ENCODE measurements at regions not wholly inside any gene's neighbourhood (a gene's known extent, or its start where the extent isn't known, plus 50 kb on each side); places are given as distances from the start of the nearest gene placed in this dataset.

GRCh38 chr5:116666901-116667300 lies 92.3 kb upstream of the SEMA6A start:
- Mint-ChIP-seq H3K4me3 (ENCODE audit: low read depth, unreplicated experiment) (no peak overlapping the region), H3K27ac (ENCODE audit: unreplicated experiment) (no peak overlapping the region), H3K9me3 (ENCODE audit: low read depth, unreplicated experiment) (peaks cover 2% of the 10 kb centered on the region), H3K36me3 (ENCODE audit: insufficient read depth, unreplicated experiment) (no peaks in the 10 kb centered on the region), H3K27me3 (ENCODE audit: unreplicated experiment) (no peaks in the 10 kb centered on the region), H3K4me1 (ENCODE audit: low read depth, unreplicated experiment) (peaks cover 52% of the 10 kb centered on the region)
- no peak for DNase-seq
- intact Hi-C loops (cut with micrococcal nuclease; ENCODE audit: unreplicated experiment) = no loop called here
- TF ChIP-seq, protein P1, sequence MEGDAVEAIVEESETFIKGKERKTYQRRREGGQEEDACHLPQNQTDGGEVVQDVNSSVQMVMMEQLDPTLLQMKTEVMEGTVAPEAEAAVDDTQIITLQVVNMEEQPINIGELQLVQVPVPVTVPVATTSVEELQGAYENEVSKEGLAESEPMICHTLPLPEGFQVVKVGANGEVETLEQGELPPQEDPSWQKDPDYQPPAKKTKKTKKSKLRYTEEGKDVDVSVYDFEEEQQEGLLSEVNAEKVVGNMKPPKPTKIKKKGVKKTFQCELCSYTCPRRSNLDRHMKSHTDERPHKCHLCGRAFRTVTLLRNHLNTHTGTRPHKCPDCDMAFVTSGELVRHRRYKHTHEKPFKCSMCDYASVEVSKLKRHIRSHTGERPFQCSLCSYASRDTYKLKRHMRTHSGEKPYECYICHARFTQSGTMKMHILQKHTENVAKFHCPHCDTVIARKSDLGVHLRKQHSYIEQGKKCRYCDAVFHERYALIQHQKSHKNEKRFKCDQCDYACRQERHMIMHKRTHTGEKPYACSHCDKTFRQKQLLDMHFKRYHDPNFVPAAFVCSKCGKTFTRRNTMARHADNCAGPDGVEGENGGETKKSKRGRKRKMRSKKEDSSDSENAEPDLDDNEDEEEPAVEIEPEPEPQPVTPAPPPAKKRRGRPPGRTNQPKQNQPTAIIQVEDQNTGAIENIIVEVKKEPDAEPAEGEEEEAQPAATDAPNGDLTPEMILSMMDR (IDR thresholded peaks at IDR 0.05; ENCODE audit: unreplicated experiment) = no peak
- CTCF ChIA-PET = interaction anchor here (1.6 kb wide), 1 partner anchor 14 kb away, joined by 5 read pairs; no protein-coding TSS in a partner anchor
- BruUV-seq (replicated peaks) = no TSS peak

- intact Hi-C loops (cut with micrococcal nuclease; ENCODE audit: unreplicated experiment) = no loop called here
- CTCF ChIA-PET = no interaction called here
- Mint-ChIP-seq H3K4me1 (ENCODE audit: low read depth, unreplicated experiment) (peaks cover 33% of the 10 kb centered on the region), H3K9me3 (ENCODE audit: low read depth, unreplicated experiment) (peaks cover 2% of the 10 kb centered on the region), H3K4me3 (ENCODE audit: low read depth, unreplicated experiment) (no peak overlapping the region), H3K36me3 (ENCODE audit: insufficient read depth, unreplicated experiment) (no peaks in the 10 kb centered on the region), H3K27ac (ENCODE audit: unreplicated experiment) (no peak overlapping the region), H3K27me3 (ENCODE audit: unreplicated experiment) (no peaks in the 10 kb centered on the region)
- BruUV-seq (replicated peaks) = no TSS peak
- no peak for DNase-seq
- TF ChIP-seq, protein P1 (IDR thresholded peaks at IDR 0.05; ENCODE audit: unreplicated experiment) = no peak
Observed at GRCh38 chr5:116664988-116665387, 90.4 kb upstream of the SEMA6A start.

DNA sequence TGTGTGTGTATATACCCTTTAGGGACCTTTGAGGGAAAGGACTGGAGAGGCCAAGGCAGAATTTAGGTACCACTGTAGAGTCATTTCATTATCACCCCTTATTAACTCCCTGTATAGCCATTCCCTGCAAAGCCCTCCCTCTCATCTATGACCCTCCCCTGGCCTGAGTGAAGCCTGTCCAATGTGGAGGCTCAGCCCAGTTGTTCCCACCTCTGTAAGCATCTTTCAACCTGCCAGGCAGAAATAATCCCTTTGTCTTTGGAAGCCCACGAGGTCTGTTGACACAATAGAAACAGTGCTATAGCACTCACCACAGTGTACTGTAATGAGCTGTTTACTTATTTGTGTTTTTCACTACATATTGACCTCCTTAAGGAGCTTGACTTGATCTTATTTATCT lies 88.5 kb upstream of the SEMA6A start:
- peaks cover 2% of the 10 kb centered on the region for H3K9me3 Mint-ChIP-seq (ENCODE audit: low read depth, unreplicated experiment)
- no peaks in the 10 kb centered on the region for H3K36me3 Mint-ChIP-seq (ENCODE audit: insufficient read depth, unreplicated experiment)
- CTCF ChIA-PET = interaction anchor here (0.6 to 0.7 kb wide), 2 partner anchors 8 to 1195 kb away, joined by 3 to 4 read pairs; no protein-coding TSS in a partner anchor
- peaks cover 28% of the 10 kb centered on the region for H3K4me1 Mint-ChIP-seq (ENCODE audit: low read depth, unreplicated experiment)
- DNase-seq = no peak
- TF ChIP-seq, protein P1 (IDR thresholded peaks at IDR 0.05; ENCODE audit: unreplicated experiment) = no peak
- no peak overlapping the region for H3K4me3 Mint-ChIP-seq (ENCODE audit: low read depth, unreplicated experiment)
- H3K27ac Mint-ChIP-seq (ENCODE audit: unreplicated experiment) = no peak overlapping the region
- BruUV-seq (replicated peaks) = no TSS peak
- intact Hi-C loops (cut with micrococcal nuclease; ENCODE audit: unreplicated experiment) = no loop called here
- H3K27me3 Mint-ChIP-seq (ENCODE audit: unreplicated experiment) = no peaks in the 10 kb centered on the region

DNA sequence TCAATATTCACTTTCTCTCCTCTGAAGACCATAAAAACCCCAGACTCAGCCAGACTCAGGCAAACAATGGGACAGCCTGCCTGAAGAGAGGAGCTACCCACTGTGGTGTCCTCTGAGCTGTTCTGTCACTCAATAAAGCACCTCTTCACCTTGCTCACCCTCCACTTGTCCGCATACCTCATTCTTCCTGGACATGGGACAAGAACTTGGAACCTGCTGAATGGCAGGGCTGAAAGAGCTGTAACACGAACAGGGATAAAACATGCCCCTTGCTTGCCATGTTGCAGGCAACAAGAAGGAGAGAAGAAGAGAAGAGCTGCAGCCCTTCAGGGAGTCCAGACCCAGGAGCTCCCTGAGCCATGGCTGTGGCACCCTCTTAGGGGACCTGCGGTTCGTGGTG lies 86.8 kb upstream of the SEMA6A start:
- intact Hi-C loops (cut with micrococcal nuclease; ENCODE audit: unreplicated experiment) = no loop called here
- Mint-ChIP-seq H3K4me1 (ENCODE audit: low read depth, unreplicated experiment) (peaks cover 15% of the 10 kb centered on the region), H3K9me3 (ENCODE audit: low read depth, unreplicated experiment) (peaks cover 2% of the 10 kb centered on the region), H3K4me3 (ENCODE audit: low read depth, unreplicated experiment) (no peak overlapping the region), H3K27me3 (ENCODE audit: unreplicated experiment) (no peaks in the 10 kb centered on the region), H3K27ac (ENCODE audit: unreplicated experiment) (no peak overlapping the region), H3K36me3 (ENCODE audit: insufficient read depth, unreplicated experiment) (no peaks in the 10 kb centered on the region)
- TF ChIP-seq, protein P1 (IDR thresholded peaks at IDR 0.05; ENCODE audit: unreplicated experiment) = no peak
- DNase-seq = no peak
- CTCF ChIA-PET = no interaction called here
- no TSS peak for BruUV-seq (replicated peaks)
